BJ (cell line): ENCODE measurements at regions not wholly inside any gene's neighbourhood (a gene's known extent, or its start where the extent isn't known, plus 50 kb on each side); places are given as distances from the start of the nearest gene placed in this dataset.

ENCODE experiments used
- CTCF ChIA-PET: fragments of 350-600 bp; formaldehyde crosslinking; extraction: SDS; loops from one replicate; lab custom pipeline; 2021; ENCODE audit warnings: antibody characterized with exemption, inconsistent platforms; lab: Yijun Ruan, JAX
- POLR2A ChIA-PET: fragments of 300-600 bp; sonication (Branson Sonifier 250); formaldehyde crosslinking; extraction: SDS; loops from one replicate; lab custom pipeline; 2021; ENCODE audit warnings: antibody characterized with exemption; lab: Charles Lee
- DNase-seq: peaks from one replicate; pipeline ENCODE4 v3.0.0-alpha.2; 2011; ENCODE audit warnings: low read depth
- H3K27me3 ChIP-seq: 2 replicates; pipeline ENCODE4 v1.6.0; 2011; ENCODE audit warnings: low read length; ENCODE audit not compliant: control insufficient read depth, insufficient read depth
- H3K36me3 ChIP-seq: 2 replicates; pipeline ENCODE4 v1.5.1; 2011; ENCODE audit warnings: low read length; ENCODE audit not compliant: control insufficient read depth, insufficient read depth
- H3K4me3 ChIP-seq: 2 replicates; pipeline ENCODE4 v1.5.1; 2011; ENCODE audit warnings: low read depth, mild to moderate bottlenecking, control low read depth, low read length
- CTCF ChIP-seq: IDR thresholded peaks from 2 replicates; pipeline ENCODE4 v1.5.1; 2011; ENCODE audit warnings: low read depth, mild to moderate bottlenecking, control low read depth, inconsistent platforms, low read length, moderate library complexity; ENCODE audit not compliant: insufficient read depth

- no peak for TF ChIP-seq CTCF
- ChIA-PET POLR2A (no interaction called here), CTCF (no interaction called here)
- no peaks in the 10 kb centered on the region for H3K36me3 ChIP-seq
- no peaks in the 10 kb centered on the region for H3K27me3 ChIP-seq
- no peak overlapping the region for H3K4me3 ChIP-seq
- DNase-seq = no peak
These were observed 1125.8 kb upstream of the CNTN5 start for GRCh38 chr11:97894978-97895377.

- Histone ChIP-seq H3K36me3 (no peaks in the 10 kb centered on the region), H3K4me3 (no peak overlapping the region), H3K27me3 (no peaks in the 10 kb centered on the region)
- ChIA-PET CTCF (interaction anchor here (0.7 kb wide), 1 partner anchor 304 kb away, joined by 3 read pairs; no protein-coding TSS in a partner anchor), POLR2A (no interaction called here)
- TF ChIP-seq CTCF = no peak
- no peak for DNase-seq
These were observed 1125.2 kb upstream of the CNTN5 start for GRCh38 chr11:97895572-97895971.

GRCh38 chr11:97902828-97903227 is 1117.9 kb upstream of the CNTN5 start:
- DNase-seq = no peak
- Histone ChIP-seq H3K27me3 (no peaks in the 10 kb centered on the region), H3K36me3 (no peaks in the 10 kb centered on the region), H3K4me3 (no peak overlapping the region)
- ChIA-PET CTCF (no interaction called here), POLR2A (no interaction called here)
- no peak for TF ChIP-seq CTCF

- H3K4me3 ChIP-seq = no peak overlapping the region
- H3K27me3 ChIP-seq = no peaks in the 10 kb centered on the region
- CTCF ChIA-PET = no interaction called here
- TF ChIP-seq CTCF = no peak
- no peak for DNase-seq
- POLR2A ChIA-PET = no interaction called here
- no peaks in the 10 kb centered on the region for H3K36me3 ChIP-seq
These were observed 1115.6 kb upstream of the CNTN5 start for GRCh38 chr11:97905101-97905500.

- no peak for TF ChIP-seq CTCF
- Histone ChIP-seq H3K4me3 (no peak overlapping the region), H3K27me3 (no peaks in the 10 kb centered on the region), H3K36me3 (no peaks in the 10 kb centered on the region)
- CTCF ChIA-PET = no interaction called here
- POLR2A ChIA-PET = no interaction called here
- DNase-seq = no peak
These were observed 1115.1 kb upstream of the CNTN5 start for GRCh38 chr11:97905671-97906070.
